ENCODE measurements at regions not wholly inside any gene's neighbourhood (a gene's known extent, or its start where the extent isn't known, plus 50 kb on each side); places are given as distances from the start of the nearest gene placed in this dataset.
"Not testable (repeated sequence)": the region's sequence is repeated elsewhere in the genome, so short reads cannot be mapped to it uniquely, and the experiment has no call there.

DNA sequence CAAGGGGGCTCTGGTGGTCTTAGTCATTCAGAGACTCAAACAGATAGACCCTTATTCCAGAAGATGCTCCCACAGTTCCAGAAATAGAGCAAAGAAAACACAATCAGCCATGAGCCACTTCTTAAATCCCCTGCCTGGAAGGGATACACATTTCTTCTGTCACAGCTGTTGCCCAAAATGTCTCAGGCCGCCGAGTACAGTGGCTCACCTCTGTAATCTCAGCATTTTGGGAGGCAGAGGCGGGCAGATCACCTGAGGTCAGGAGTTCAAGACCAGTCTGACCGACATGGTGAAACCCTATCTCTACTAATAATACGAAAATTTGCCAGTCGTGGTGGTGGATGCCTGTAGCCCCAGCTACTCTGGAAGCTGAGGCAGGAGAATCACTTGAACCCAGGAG lies 3954.8 kb upstream of the OR11H1 start:
- TF ChIP-seq, protein P1, sequence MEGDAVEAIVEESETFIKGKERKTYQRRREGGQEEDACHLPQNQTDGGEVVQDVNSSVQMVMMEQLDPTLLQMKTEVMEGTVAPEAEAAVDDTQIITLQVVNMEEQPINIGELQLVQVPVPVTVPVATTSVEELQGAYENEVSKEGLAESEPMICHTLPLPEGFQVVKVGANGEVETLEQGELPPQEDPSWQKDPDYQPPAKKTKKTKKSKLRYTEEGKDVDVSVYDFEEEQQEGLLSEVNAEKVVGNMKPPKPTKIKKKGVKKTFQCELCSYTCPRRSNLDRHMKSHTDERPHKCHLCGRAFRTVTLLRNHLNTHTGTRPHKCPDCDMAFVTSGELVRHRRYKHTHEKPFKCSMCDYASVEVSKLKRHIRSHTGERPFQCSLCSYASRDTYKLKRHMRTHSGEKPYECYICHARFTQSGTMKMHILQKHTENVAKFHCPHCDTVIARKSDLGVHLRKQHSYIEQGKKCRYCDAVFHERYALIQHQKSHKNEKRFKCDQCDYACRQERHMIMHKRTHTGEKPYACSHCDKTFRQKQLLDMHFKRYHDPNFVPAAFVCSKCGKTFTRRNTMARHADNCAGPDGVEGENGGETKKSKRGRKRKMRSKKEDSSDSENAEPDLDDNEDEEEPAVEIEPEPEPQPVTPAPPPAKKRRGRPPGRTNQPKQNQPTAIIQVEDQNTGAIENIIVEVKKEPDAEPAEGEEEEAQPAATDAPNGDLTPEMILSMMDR (conservative IDR thresholded peaks at IDR 0.05 in 1 of 2, IDR thresholded peaks at IDR 0.05 in 1 of 2; ENCODE audit: extremely low read depth in 1 of 2, insufficient read depth in 1 of 2, low read depth in 1 of 2, low read length in 2 of 2), result not testable (repeated sequence)
- not testable (repeated sequence) for TF ChIP-seq EZH2 (IDR thresholded peaks at IDR 0.05; ENCODE audit: borderline replicate concordance, low read length)

Data from mammary epithelial cell (primary cell).